Jurkat, Clone E6-1 (cell line): ENCODE measurements at regions not wholly inside any gene's neighbourhood (a gene's known extent, or its start where the extent isn't known, plus 50 kb on each side); places are given as distances from the start of the nearest gene placed in this dataset.
A peak's percentile ranks its signal among the peaks of the same experiment; 100 is the strongest.

Source experiments
- DNase-seq: peaks from one replicate; pipeline ENCODE4 v3.0.0-alpha.2; 2011; ENCODE audit warnings: low read depth, low spot score
- H3K4me3 ChIP-seq: 2 replicates; pipeline ENCODE4 v1.5.1; 2011; ENCODE audit warnings: mild to moderate bottlenecking, low read length, control low read depth, moderate library complexity

- no peak overlapping the region for H3K4me3 ChIP-seq
- DNase-seq: no peak
Measured at GRCh38 chr13:109910194-109910593, 123.8 kb upstream of the IRS2 start.

- no peak for DNase-seq
- no peak overlapping the region for H3K4me3 ChIP-seq
Measured at GRCh38 chr13:109906976-109907375, 120.6 kb upstream of the IRS2 start.

GRCh38 chr13:109904218-109904617 lies 117.8 kb upstream of the IRS2 start:
- DNase-seq: peak; percentile 17

GRCh38 chr13:109900741-109901140 lies 114.4 kb upstream of the IRS2 start:
- no peak overlapping the region for H3K4me3 ChIP-seq
- no peak for DNase-seq

More at GRCh38 chr13:109904218-109904617, 117.8 kb upstream of the IRS2 start:
- H3K4me3 ChIP-seq: no peak overlapping the region

GRCh38 chr13:109900320-109900719 lies 113.9 kb upstream of the IRS2 start:
- no peak overlapping the region for H3K4me3 ChIP-seq
- DNase-seq: no peak

GRCh38 chr13:109899748-109900147 lies 113.4 kb upstream of the IRS2 start:
- no peak overlapping the region for H3K4me3 ChIP-seq
- DNase-seq: no peak

- DNase-seq: no peak
- no peak overlapping the region for H3K4me3 ChIP-seq
Measured at GRCh38 chr13:109899316-109899715, 112.9 kb upstream of the IRS2 start.

GRCh38 chr13:109897988-109898624 lies 111.7 kb upstream of the IRS2 start:
- DNase-seq: no peak
- no peak overlapping the region for H3K4me3 ChIP-seq

- no peak for DNase-seq
- H3K4me3 ChIP-seq: no peak overlapping the region
Measured at GRCh38 chr13:109892101-109892500, 105.7 kb upstream of the IRS2 start.

- H3K4me3 ChIP-seq: no peak overlapping the region
- no peak for DNase-seq
Measured at GRCh38 chr13:109885235-109885634, 98.9 kb upstream of the IRS2 start.

- no peak for DNase-seq
- no peak overlapping the region for H3K4me3 ChIP-seq
Measured at GRCh38 chr13:109884462-109884861, 98.1 kb upstream of the IRS2 start.

- no peak for DNase-seq
- no peak overlapping the region for H3K4me3 ChIP-seq
Measured at GRCh38 chr13:109883181-109884180, 97.1 kb upstream of the IRS2 start.

- no peak overlapping the region for H3K4me3 ChIP-seq
- DNase-seq: no peak
Measured at GRCh38 chr13:109881961-109882558, 95.7 kb upstream of the IRS2 start.

- DNase-seq: no peak
- no peak overlapping the region for H3K4me3 ChIP-seq
Measured at GRCh38 chr13:109881347-109881725, 95.0 kb upstream of the IRS2 start.

GRCh38 chr13:109880371-109881346 lies 94.3 kb upstream of the IRS2 start:
- no peak for DNase-seq
- H3K4me3 ChIP-seq: no peak overlapping the region

- H3K4me3 ChIP-seq: no peak overlapping the region
Measured at GRCh38 chr13:109879338-109879737, 93.0 kb upstream of the IRS2 start.

GRCh38 chr13:109877809-109878208 lies 91.4 kb upstream of the IRS2 start:
- no peak for DNase-seq
- H3K4me3 ChIP-seq: no peak overlapping the region

More at GRCh38 chr13:109879338-109879737, 93.0 kb upstream of the IRS2 start:
- DNase-seq: no peak

GRCh38 chr13:109875746-109876145 lies 89.4 kb upstream of the IRS2 start:
- no peak overlapping the region for H3K4me3 ChIP-seq
- no peak for DNase-seq
